A549 (cell line): ENCODE measurements at regions not wholly inside any gene's neighbourhood (a gene's known extent, or its start where the extent isn't known, plus 50 kb on each side); places are given as distances from the start of the nearest gene placed in this dataset.

ENCODE experiments used
- CTCF ChIP-seq: fragments of >200 bp; sonication (Bioruptor Twin); formaldehyde crosslinking; IDR thresholded peaks from 3 replicates; pipeline ENCODE4 v1.5.1; 2016
- RARB ChIP-seq: fragments of 250-450 bp; sonication (Bioruptor Pico); IDR thresholded peaks from 2 replicates; pipeline ENCODE4 v1.8.0; 2021; ENCODE audit warnings: mild to moderate bottlenecking, moderate library complexity
- RFX5 ChIP-seq: fragments of 450-650 bp; IDR thresholded peaks from 2 replicates; pipeline ENCODE4 v1.7.1; 2014; ENCODE audit warnings: antibody characterized with exemption, mild to moderate bottlenecking, moderate library complexity

- no peak for TF ChIP-seq CTCF
- TF ChIP-seq RFX5: no peak
- TF ChIP-seq RARB (CRISPR knock-in tag): no peak
Measured at GRCh38 chr2:16020389-16021008, 80.1 kb downstream of the MYCN start.
